Right lobe of liver (tissue), 6 donors: ENCODE measurements at regions not wholly inside any gene's neighbourhood (a gene's known extent, or its start where the extent isn't known, plus 50 kb on each side); places are given as distances from the start of the nearest gene placed in this dataset.

Experiments used
- ATAC-seq, 4 donors: fragments of 200-7000 bp; cut with Tn5 transposase; one replicate each; pipeline ENCODE4 v1.9.1; 2020; ENCODE audit warnings: mild to moderate bottlenecking in 4 of 4, moderate library complexity in 4 of 4
- DNase-seq, 3 donors: peaks; one replicate each; pipeline ENCODE4 v3.0.0-alpha.2; 2020
- H3K27ac ChIP-seq, 3 donors: fragments of 200-600 bp; one replicate each; pipeline ENCODE4 v1.8.0; 2022
- H3K27me3 ChIP-seq, 2 donors: fragments of 200-600 bp; one replicate each; pipeline ENCODE4 v1.8.0; 2022
- H3K36me3 ChIP-seq, 4 donors: fragments of 200-600 bp; sonication (generic) in 1 of 4; one replicate each; pipeline versions ENCODE4 v1.5.1 to v1.8.0; 2017 to 2022; ENCODE audit warnings: control low read depth in 1 of 4
- H3K4me1 ChIP-seq, 4 donors: fragments of 200-600 bp; sonication (generic) in 1 of 4; one replicate each; pipeline versions ENCODE4 v1.5.1 to v1.8.0; 2017 to 2022; ENCODE audit warnings: control low read depth in 1 of 4
- H3K4me3 ChIP-seq, 3 donors: fragments of 200-600 bp; one replicate each; pipeline ENCODE4 v1.8.0; 2022
- H3K9me3 ChIP-seq, 4 donors: fragments of 200-600 bp; sonication (generic) in 1 of 4; one replicate each; pipeline versions ENCODE4 v1.5.1 to v1.8.0; 2017 to 2022; ENCODE audit warnings: control low read depth in 1 of 4
- POLR2A ChIP-seq: fragments of 450-650 bp; IDR thresholded peaks from one replicate; pipeline ENCODE4 v1.6.1; 2017; ENCODE audit warnings: antibody characterized with exemption, mild to moderate bottlenecking
- WGBS: methylation state at CpG from one replicate; pipeline ENCODE4 v1.1.6; 2018; ENCODE audit warnings: low coverage, low lambda C conversion rate; ENCODE audit not compliant: insufficient coverage; ENCODE audit errors: missing lambda C conversion rate; 5-methylcytosine and 5-hydroxymethylcytosine counted together
- intact Hi-C, 2 donors: fragments of 100-400 bp; cut with DNase I; formaldehyde crosslinking; loops; one replicate each; pipeline versions ENCODE4 v1.11.2 to v1.14.1; 2022
- TF ChIP-seq, protein P1 (sequence below), 4 donors: fragments of 200-600 bp in 3 of 4; fragments of 450-650 bp in 1 of 4; IDR thresholded peaks; one replicate each; pipeline versions ENCODE4 v1.5.1 to v1.8.0; 2016 to 2022; ENCODE audit warnings: antibody characterized with exemption in 4 of 4, mild to moderate bottlenecking in 2 of 4
- donor health status: DM: no; HTN: yes; CAD: no.
- donor health status: DM: no; HTN: no; CAD: no.
- donor health status: DM: no; HTN: no; CAD: no.
- donor health status: DM: no; HTN: yes; CAD: no.
- donor health status: DM: no; HTN: yes; CAD: no.

DNA sequence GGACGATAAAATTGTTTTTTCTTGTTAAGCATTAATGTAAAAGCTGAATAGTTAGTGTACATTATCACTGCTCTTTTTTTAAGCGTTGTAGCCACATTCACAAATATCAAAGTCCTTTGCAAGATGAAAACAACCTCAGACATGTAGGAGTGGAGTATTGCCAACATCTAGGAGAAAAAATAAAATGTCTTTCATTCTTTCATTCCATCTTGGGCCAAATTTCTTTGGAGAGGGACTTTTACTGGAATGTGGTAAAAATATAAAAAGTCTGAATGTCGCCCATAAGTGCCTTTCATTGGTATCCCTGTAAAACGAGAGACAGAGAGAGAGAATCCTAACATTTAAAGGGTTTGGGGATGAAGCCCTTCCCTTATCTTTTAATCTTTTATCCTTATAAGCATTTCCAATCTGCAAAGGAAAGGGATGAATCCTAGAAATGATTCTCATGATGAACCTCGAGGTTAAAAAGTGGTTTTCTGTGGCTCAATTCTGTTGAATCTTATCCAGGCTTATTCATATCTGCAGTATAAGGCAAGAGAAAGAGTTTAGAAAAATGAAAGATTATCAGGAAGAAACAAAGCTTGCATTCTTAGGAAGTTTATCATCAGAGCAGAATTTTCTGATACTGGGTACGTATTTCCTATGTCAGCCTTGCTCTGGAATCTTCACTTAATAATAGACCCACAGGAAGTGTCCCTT lies 1031.7 kb downstream of the MCTP2 start:
- H3K27me3 ChIP-seq = no peaks in the 10 kb centered on the region
- H3K4me3 ChIP-seq = no peak overlapping the region
- intact Hi-C loops = no loop called here
- H3K9me3 ChIP-seq = no peaks in the 10 kb centered on the region
- WGBS = 45% methylated on average over 6 of the region's 6 CpGs
- H3K27ac ChIP-seq = peak overlapping the region in 1 of 3 donors; percentile 14
- H3K4me1 ChIP-seq = no peaks in the 10 kb centered on the region
- TF ChIP-seq, protein P1, sequence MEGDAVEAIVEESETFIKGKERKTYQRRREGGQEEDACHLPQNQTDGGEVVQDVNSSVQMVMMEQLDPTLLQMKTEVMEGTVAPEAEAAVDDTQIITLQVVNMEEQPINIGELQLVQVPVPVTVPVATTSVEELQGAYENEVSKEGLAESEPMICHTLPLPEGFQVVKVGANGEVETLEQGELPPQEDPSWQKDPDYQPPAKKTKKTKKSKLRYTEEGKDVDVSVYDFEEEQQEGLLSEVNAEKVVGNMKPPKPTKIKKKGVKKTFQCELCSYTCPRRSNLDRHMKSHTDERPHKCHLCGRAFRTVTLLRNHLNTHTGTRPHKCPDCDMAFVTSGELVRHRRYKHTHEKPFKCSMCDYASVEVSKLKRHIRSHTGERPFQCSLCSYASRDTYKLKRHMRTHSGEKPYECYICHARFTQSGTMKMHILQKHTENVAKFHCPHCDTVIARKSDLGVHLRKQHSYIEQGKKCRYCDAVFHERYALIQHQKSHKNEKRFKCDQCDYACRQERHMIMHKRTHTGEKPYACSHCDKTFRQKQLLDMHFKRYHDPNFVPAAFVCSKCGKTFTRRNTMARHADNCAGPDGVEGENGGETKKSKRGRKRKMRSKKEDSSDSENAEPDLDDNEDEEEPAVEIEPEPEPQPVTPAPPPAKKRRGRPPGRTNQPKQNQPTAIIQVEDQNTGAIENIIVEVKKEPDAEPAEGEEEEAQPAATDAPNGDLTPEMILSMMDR (IDR thresholded peaks at IDR 0.05) = no peak
- ATAC-seq = peak in 1 of 4 donors; percentile 38
- no peaks in the 10 kb centered on the region for H3K36me3 ChIP-seq
- DNase-seq = no peak

DNA sequence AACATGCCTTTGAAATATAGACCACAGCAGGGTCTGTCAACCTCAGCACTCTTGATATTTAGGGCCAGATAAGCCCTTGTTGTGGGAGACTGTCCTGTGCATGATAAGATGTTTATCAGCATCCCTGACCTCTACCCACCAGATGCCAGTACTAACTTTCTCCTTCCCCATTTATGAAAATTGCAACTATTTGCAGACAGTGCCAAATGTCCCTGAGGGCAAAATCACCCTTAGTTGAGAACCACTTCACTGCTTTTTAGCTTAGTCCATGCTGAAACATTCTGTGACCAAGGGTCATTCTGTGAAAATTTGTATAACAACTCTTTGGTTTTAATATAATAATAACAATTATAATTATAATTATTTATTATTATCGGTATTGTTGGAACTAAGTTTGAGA lies 1032.4 kb downstream of the MCTP2 start:
- Histone ChIP-seq H3K9me3 (no peaks in the 10 kb centered on the region), H3K4me1 (no peaks in the 10 kb centered on the region), H3K36me3 (no peaks in the 10 kb centered on the region), H3K4me3 (no peak overlapping the region), H3K27ac (no peak overlapping the region), H3K27me3 (no peaks in the 10 kb centered on the region)
- intact Hi-C loops = no loop called here
- DNase-seq = no peak
- ATAC-seq = no peak
- WGBS = 69% methylated on average over 1 of the region's 1 CpG
- TF ChIP-seq, protein P1 (IDR thresholded peaks at IDR 0.05) = no peak
- TF ChIP-seq POLR2A = no peak

DNA sequence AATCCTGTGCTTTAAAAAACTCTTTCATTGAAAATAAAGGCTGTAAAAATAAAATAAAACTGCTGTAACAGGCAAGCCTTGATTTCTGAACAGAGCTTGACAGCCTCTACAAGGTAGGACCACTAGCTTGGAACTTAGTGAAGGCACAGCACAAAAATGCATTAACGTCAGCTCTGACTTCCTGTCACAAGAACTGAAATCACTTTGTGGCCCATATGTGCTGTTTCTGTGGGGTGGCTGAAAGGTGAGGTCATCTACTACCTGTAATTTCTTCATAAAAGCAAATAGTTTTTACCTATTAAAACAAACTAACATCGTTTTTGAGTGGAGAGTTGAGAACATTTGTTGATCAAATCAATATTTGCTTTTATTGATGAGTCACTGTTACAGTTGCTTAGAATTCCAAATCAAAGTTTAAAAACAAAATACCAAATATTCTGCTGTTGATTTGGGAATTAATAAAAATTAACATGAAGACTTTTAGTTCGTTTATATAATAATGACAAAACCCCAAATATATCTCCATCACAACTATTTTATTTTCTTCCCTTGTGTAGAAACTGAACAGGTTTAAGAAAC lies 1034.1 kb downstream of the MCTP2 start:
- intact Hi-C loops = no loop called here
- Histone ChIP-seq H3K27ac (peak overlapping the region in 1 of 3 donors; percentile 9), H3K27me3 (no peaks in the 10 kb centered on the region), H3K4me3 (no peak overlapping the region), H3K9me3 (no peaks in the 10 kb centered on the region), H3K36me3 (no peaks in the 10 kb centered on the region), H3K4me1 (no peaks in the 10 kb centered on the region)
- DNase-seq (no peak), ATAC-seq (peak in 1 of 4 donors; percentile 61)
- TF ChIP-seq, protein P1 (IDR thresholded peaks at IDR 0.05) = no peak
- TF ChIP-seq POLR2A = peak; percentile 33
- 18% methylated on average over 3 of the region's 3 CpGs for WGBS

DNA sequence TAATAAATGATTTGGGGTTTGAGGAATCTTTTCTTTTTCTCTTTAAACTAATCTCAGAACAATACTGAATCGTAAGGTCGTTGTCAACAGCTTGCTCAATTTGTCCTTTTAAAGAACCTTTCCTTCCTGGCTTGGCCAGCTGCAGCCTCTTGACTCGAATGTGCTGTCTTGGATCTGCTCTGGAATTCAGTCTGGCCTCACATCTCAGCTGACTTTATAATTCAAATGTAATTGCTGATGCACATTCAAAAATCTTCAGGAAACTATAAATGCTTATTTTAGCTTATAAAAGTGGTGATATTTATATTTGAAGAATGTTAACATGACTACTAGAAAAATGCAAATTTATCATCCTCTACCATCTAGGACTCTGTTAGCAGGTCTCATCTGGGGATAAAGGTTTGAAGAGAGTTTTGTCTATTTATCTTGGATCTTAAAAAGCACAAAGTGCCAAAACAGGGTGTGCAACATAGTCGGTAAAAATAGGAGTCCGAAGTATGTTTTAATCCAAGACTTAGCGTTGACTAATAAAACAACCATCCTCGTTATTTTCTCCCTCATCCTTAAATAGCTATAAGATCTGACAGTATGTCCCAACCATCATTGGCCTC lies 1035.2 kb downstream of the MCTP2 start:
- TF ChIP-seq, protein P1 (IDR thresholded peaks at IDR 0.05) = no peak
- no peak for TF ChIP-seq POLR2A
- H3K36me3 ChIP-seq = no peaks in the 10 kb centered on the region
- peak overlapping the region in 1 of 3 donors; percentile 11 for H3K27ac ChIP-seq
- no peaks in the 10 kb centered on the region for H3K27me3 ChIP-seq
- intact Hi-C loops = no loop called here
- H3K4me1 ChIP-seq = no peaks in the 10 kb centered on the region
- H3K9me3 ChIP-seq = no peaks in the 10 kb centered on the region
- 29% methylated on average over 7 of the region's 7 CpGs for WGBS
- no peak overlapping the region for H3K4me3 ChIP-seq
- DNase-seq = no peak
- ATAC-seq = peak in 1 of 4 donors; percentile 18
